Ovary (tissue), 7 donors: ENCODE measurements at regions not wholly inside any gene's neighbourhood (a gene's known extent, or its start where the extent isn't known, plus 50 kb on each side); places are given as distances from the start of the nearest gene placed in this dataset.

Experiments used
- DNase-seq, 5 donors: peaks; one replicate each; pipeline ENCODE4 v3.0.0-alpha.2; 2019 to 2020
- H3K27ac ChIP-seq, 2 donors: fragments of 200-600 bp; one replicate each; pipeline versions ENCODE4 v1.5.1 to v1.8.0; 2019 to 2022
- H3K27me3 ChIP-seq: fragments of 200-600 bp; one replicate; pipeline ENCODE4 v1.8.0; 2022
- H3K36me3 ChIP-seq: fragments of 200-600 bp; sonication (generic); one replicate; pipeline ENCODE4 v1.5.1; 2019
- H3K4me1 ChIP-seq: one replicate; pipeline ENCODE4 v1.8.1; 2013; ENCODE audit warnings: mild to moderate bottlenecking, moderate library complexity; ENCODE audit not compliant: insufficient read depth
- H3K4me3 ChIP-seq: fragments of 200-600 bp; sonication (generic); one replicate; pipeline ENCODE4 v1.5.1; 2017
- H3K9me3 ChIP-seq, 2 donors: fragments of 200-600 bp in 1 of 2; sonication (generic) in 1 of 2; one replicate each; pipeline versions ENCODE4 v1.5.1 to v1.8.1; 2013 to 2019; ENCODE audit warnings: mild to moderate bottlenecking in 1 of 2, moderate library complexity in 1 of 2
- CTCF ChIP-seq, 3 donors: fragments of 450-650 bp in 2 of 3; fragments of 200-600 bp in 1 of 3; IDR thresholded peaks; one replicate each; pipeline versions ENCODE4 v1.5.1 to v1.8.0; 2016 to 2022; ENCODE audit warnings: antibody characterized with exemption in 3 of 3, mild to moderate bottlenecking in 1 of 3
- EP300 ChIP-seq: sonication (generic); formaldehyde crosslinking; IDR thresholded peaks from one replicate; pipeline ENCODE4 v1.6.1; 2017; ENCODE audit warnings: antibody characterized with exemption
- POLR2A ChIP-seq: fragments of 450-650 bp; IDR thresholded peaks from one replicate; pipeline ENCODE4 v1.6.1; 2017; ENCODE audit warnings: antibody characterized with exemption, mild to moderate bottlenecking, moderate library complexity
- WGBS, 3 donors: extraction: QIAGEN DNeasy Blood & Tissue Kit in 1 of 3; methylation state at CpG; one replicate each; pipeline versions ENCODE4 v1.1.5 to v1.1.7; 2013 to 2017; 5-methylcytosine and 5-hydroxymethylcytosine counted together
- intact Hi-C, 4 donors: fragments of 100-400 bp; cut with DNase I; formaldehyde crosslinking; loops; one replicate each; pipeline versions ENCODE4 v1.11.0 to v1.15.1; 2022 to 2023
- donor health status: DM: no; HTN: no; CAD: no; lungs with moderate emphysema.
- donor health status: DM: no; HTN: no; CAD: no.
- donor health status: Bipolar disorder and iron deficiency.
- donor health status: DM: no; HTN: no; CAD: no.
- donor health status: DM: yes; HTN: yes; CAD: no.

- 87 to 93% (median 89%) methylated on average over 4 of the region's 4 CpGs for WGBS, 3 donors
- H3K36me3 ChIP-seq: no peaks in the 10 kb centered on the region
- TF ChIP-seq EP300 (no peak), POLR2A (no peak), CTCF (IDR thresholded peaks at IDR 0.05) (no peak)
- no peaks in the 10 kb centered on the region for H3K27me3 ChIP-seq
- no peak for DNase-seq
- no peaks in the 10 kb centered on the region for H3K4me1 ChIP-seq
- H3K4me3 ChIP-seq: no peak overlapping the region
- H3K9me3 ChIP-seq: no peaks in the 10 kb centered on the region
- intact Hi-C loops: no loop called here
- no peak overlapping the region for H3K27ac ChIP-seq
Observed at GRCh38 chr5:167271511-167271910, 1019.9 kb upstream of the WWC1 start.

- Histone ChIP-seq H3K27ac (no peak overlapping the region), H3K4me3 (no peak overlapping the region), H3K4me1 (peaks cover 2% of the 10 kb centered on the region), H3K27me3 (no peaks in the 10 kb centered on the region), H3K36me3 (no peaks in the 10 kb centered on the region), H3K9me3 (no peaks in the 10 kb centered on the region)
- whole genome bisulfite sequencing, 3 donors: 91 to 97% (median 95%) methylated on average over 3 of the region's 3 CpGs
- intact Hi-C loops: no loop called here
- TF ChIP-seq EP300: no peak
- TF ChIP-seq POLR2A: no peak
- TF ChIP-seq CTCF (IDR thresholded peaks at IDR 0.05): no peak
- no peak for DNase-seq
Observed at GRCh38 chr5:167280111-167280510, 1011.3 kb upstream of the WWC1 start.

- no peak for TF ChIP-seq EP300
- no peak for TF ChIP-seq CTCF (IDR thresholded peaks at IDR 0.05)
- no peak for TF ChIP-seq POLR2A
- intact Hi-C loops: no loop called here
- no peak for DNase-seq
- H3K9me3 ChIP-seq: no peaks in the 10 kb centered on the region
- H3K36me3 ChIP-seq: no peaks in the 10 kb centered on the region
- no peak overlapping the region for H3K27ac ChIP-seq
- 92 to 95% (median 95%) methylated on average over 3 of the region's 3 CpGs for WGBS, 3 donors
- peaks cover 2% of the 10 kb centered on the region for H3K4me1 ChIP-seq
- no peak overlapping the region for H3K4me3 ChIP-seq
- no peaks in the 10 kb centered on the region for H3K27me3 ChIP-seq
Observed at GRCh38 chr5:167281925-167282324, 1009.5 kb upstream of the WWC1 start.

GRCh38 chr5:167283691-167284090, 1007.8 kb upstream of the WWC1 start:
- intact Hi-C loops: no loop called here
- Histone ChIP-seq H3K4me3 (no peak overlapping the region), H3K4me1 (peaks cover 2% of the 10 kb centered on the region), H3K27ac (no peak overlapping the region), H3K9me3 (no peaks in the 10 kb centered on the region), H3K36me3 (no peaks in the 10 kb centered on the region), H3K27me3 (no peaks in the 10 kb centered on the region)
- no peak for DNase-seq
- no peak for TF ChIP-seq POLR2A
- no peak for TF ChIP-seq EP300
- no peak for TF ChIP-seq CTCF (IDR thresholded peaks at IDR 0.05)
- WGBS, 3 donors: 91 to 95% (median 92%) methylated on average over 4 of the region's 4 CpGs
